ENCODE measurements at regions not wholly inside any gene's neighbourhood (a gene's known extent, or its start where the extent isn't known, plus 50 kb on each side); places are given as distances from the start of the nearest gene placed in this dataset.

GRCh38 chr3:184659797-184660301, 52.0 kb downstream of the MAGEF1 start:
- Histone ChIP-seq H2AFZ (no peak overlapping the region), H3K9me2 (ENCODE audit: insufficient read depth) (no peaks in the 10 kb centered on the region), H3K36me3 (ENCODE audit: low read depth) (no peaks in the 10 kb centered on the region), H3K79me2 (ENCODE audit: low read depth) (no peaks in the 10 kb centered on the region), H4K20me1 (ENCODE audit: insufficient read depth) (no peaks in the 10 kb centered on the region), H3K9me3 (ENCODE audit: insufficient read depth, low read depth) (no peaks in the 10 kb centered on the region), H3K4me2 (peak overlapping the region; percentile 31), H3K4me3 (no peak overlapping the region), H3K27me3 (ENCODE audit: insufficient read depth, low read depth) (no peaks in the 10 kb centered on the region), H3K27ac (no peak overlapping the region), H3F3A (ENCODE audit: insufficient read depth, low read depth) (peaks cover 18% of the 10 kb centered on the region), H3K4me1 (replicated peaks; ENCODE audit: insufficient read depth) (peaks cover 29% of the 10 kb centered on the region)
- peak; percentile 45 to 85 for DNase-seq
- intact Hi-C loops (cut with micrococcal nuclease; ENCODE audit: unreplicated experiment): loop anchor here (1.0 kb wide), 1 partner anchor 52 kb away; the partner anchor contains the start of gene MAGEF1
- CTCF ChIA-PET: interaction anchor here (0.7 to 0.9 kb wide), 2 partner anchors 25 to 98 kb away, joined by 3 to 5 read pairs; partner anchors contain the start of gene EPHB3
- POLR2A ChIA-PET (ENCODE audit: unreplicated experiment): interaction anchor here (0.6 kb wide), 2 partner anchors 12 to 15 kb away, joined by 5 to 7 read pairs; no protein-coding TSS in a partner anchor
- no TSS peak for BruUV-seq (replicated peaks)
- TF ChIP-seq CTCF (conservative IDR thresholded peaks at IDR 0.05) (no peak), EZH2 (IDR thresholded peaks at IDR 0.05; ENCODE audit: low read depth) (no peak)

GRCh38 chr3:184658223-184658928, 53.5 kb downstream of the MAGEF1 start:
- Histone ChIP-seq H3F3A (ENCODE audit: insufficient read depth, low read depth) (peaks cover 18% of the 10 kb centered on the region), H3K27me3 (ENCODE audit: insufficient read depth, low read depth) (no peaks in the 10 kb centered on the region), H2AFZ (no peak overlapping the region), H3K4me1 (replicated peaks; ENCODE audit: insufficient read depth) (peaks cover 29% of the 10 kb centered on the region), H3K27ac (no peak overlapping the region), H3K9me2 (ENCODE audit: insufficient read depth) (no peaks in the 10 kb centered on the region), H3K4me3 (no peak overlapping the region), H3K9me3 (ENCODE audit: insufficient read depth, low read depth) (peaks cover 6% of the 10 kb centered on the region; the same call in 1 of the 2 replicates), H4K20me1 (ENCODE audit: insufficient read depth) (no peaks in the 10 kb centered on the region), H3K79me2 (ENCODE audit: low read depth) (no peaks in the 10 kb centered on the region), H3K4me2 (no peak overlapping the region), H3K36me3 (ENCODE audit: low read depth) (no peaks in the 10 kb centered on the region)
- BruUV-seq (replicated peaks): no TSS peak
- intact Hi-C loops (cut with micrococcal nuclease; ENCODE audit: unreplicated experiment): no loop called here
- no peak for DNase-seq
- ChIA-PET CTCF (interaction anchor here (0.5 to 0.6 kb wide), 2 partner anchors 44 to 400 kb away, joined by 3 to 4 read pairs; no protein-coding TSS in a partner anchor), POLR2A (ENCODE audit: unreplicated experiment) (no interaction called here)
- TF ChIP-seq EZH2 (IDR thresholded peaks at IDR 0.05; ENCODE audit: low read depth) (no peak), CTCF (conservative IDR thresholded peaks at IDR 0.05) (no peak)

GRCh38 chr3:184656829-184657681, 54.8 kb downstream of the MAGEF1 start:
- CTCF ChIA-PET: interaction anchor here (0.7 to 1.1 kb wide), 4 partner anchors 21 to 121 kb away, joined by 4 to 12 read pairs (median 4); no protein-coding TSS in a partner anchor
- Histone ChIP-seq H3K9me3 (ENCODE audit: insufficient read depth, low read depth) (peaks cover 6% of the 10 kb centered on the region; the same call in 1 of the 2 replicates), H3K4me3 (no peak overlapping the region), H3K27ac (no peak overlapping the region), H3K4me2 (no peak overlapping the region), H3K79me2 (ENCODE audit: low read depth) (no peaks in the 10 kb centered on the region), H2AFZ (no peak overlapping the region), H3K9me2 (ENCODE audit: insufficient read depth) (no peaks in the 10 kb centered on the region), H3K4me1 (replicated peaks; ENCODE audit: insufficient read depth) (peaks cover 38% of the 10 kb centered on the region), H3F3A (ENCODE audit: insufficient read depth, low read depth) (peaks cover 22% of the 10 kb centered on the region), H3K36me3 (ENCODE audit: low read depth) (no peaks in the 10 kb centered on the region), H3K27me3 (ENCODE audit: insufficient read depth, low read depth) (no peaks in the 10 kb centered on the region), H4K20me1 (ENCODE audit: insufficient read depth) (no peaks in the 10 kb centered on the region)
- peak in 1 of 2 experiments; percentile 78 for DNase-seq
- TSS peak; percentile 62 for BruUV-seq (replicated peaks)
- intact Hi-C loops (cut with micrococcal nuclease; ENCODE audit: unreplicated experiment): loop anchor here (1.0 kb wide), 3 partner anchors 21 to 92 kb away; no protein-coding TSS in a partner anchor
- POLR2A ChIA-PET (ENCODE audit: unreplicated experiment): interaction anchor here (0.5 to 0.9 kb wide), 2 partner anchors 55 to 285 kb away, joined by 3 to 10 read pairs; partner anchors contain the start of gene MAGEF1
- no peak for TF ChIP-seq CTCF (conservative IDR thresholded peaks at IDR 0.05)
- no peak for TF ChIP-seq EZH2 (IDR thresholded peaks at IDR 0.05; ENCODE audit: low read depth)
